ENCODE measurements at regions not wholly inside any gene's neighbourhood (a gene's known extent, or its start where the extent isn't known, plus 50 kb on each side); places are given as distances from the start of the nearest gene placed in this dataset.

DNA sequence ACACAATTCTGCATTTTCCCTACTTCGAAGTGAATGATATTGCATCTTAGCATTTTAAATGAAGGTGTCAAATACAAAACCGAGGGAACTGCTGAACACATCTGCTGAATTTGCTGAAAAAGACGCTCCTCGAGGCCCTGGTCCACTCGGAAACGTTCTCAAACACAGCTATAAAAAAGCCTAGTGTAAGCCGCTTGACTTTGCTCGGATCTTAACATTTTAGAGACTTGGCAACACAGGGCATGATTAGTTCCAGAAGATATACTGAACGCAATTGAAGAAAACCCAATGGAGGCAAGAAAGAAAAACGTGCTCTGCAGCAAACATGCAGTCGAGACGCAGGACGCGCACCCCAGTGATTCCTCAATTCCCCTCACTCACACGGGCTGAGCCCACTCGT is 506.4 kb upstream of the AMELY start:
- no peaks in the 10 kb centered on the region for H3K4me1 ChIP-seq
- no peaks in the 10 kb centered on the region for H3K36me3 ChIP-seq
- H3K9me3 ChIP-seq = no peaks in the 10 kb centered on the region
- in situ Hi-C loops (cut with MboI; ENCODE audit: low sequenced_read_pairs in 4 of 4) (no loop called here), intact Hi-C loops (cut with DNase I; ENCODE audit: low total_unique reads) (no loop called here)
- TF ChIP-seq POLR2A (IDR thresholded peaks at IDR 0.05) = no peak
- ATAC-seq (no peak), DNase-seq (no peak)
- H3K27ac ChIP-seq = no peak overlapping the region
- no peak overlapping the region for H3K4me3 ChIP-seq
- no peaks in the 10 kb centered on the region for H3K27me3 ChIP-seq

DNA sequence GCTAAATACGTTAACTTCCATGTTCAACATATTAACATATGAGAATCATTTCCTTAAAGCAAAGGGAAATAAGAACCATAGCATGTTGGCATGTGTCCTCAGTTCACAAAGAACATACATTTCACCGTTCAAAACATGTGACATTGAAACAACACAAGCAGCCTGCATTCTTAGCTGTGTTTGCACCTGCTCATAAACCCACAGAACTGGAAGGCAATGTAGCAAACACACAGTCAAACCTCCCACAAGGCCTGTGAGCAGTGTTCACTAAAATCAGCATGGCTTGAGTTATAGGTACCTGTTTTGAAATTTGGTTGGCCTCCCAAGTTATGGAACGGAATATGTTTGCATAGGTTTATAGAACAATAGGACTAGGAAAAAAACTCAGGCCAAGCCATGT is 504.9 kb upstream of the AMELY start:
- TF ChIP-seq POLR2A (IDR thresholded peaks at IDR 0.05) (no peak), CTCF (IDR thresholded peaks at IDR 0.05 in 4 of 5, conservative IDR thresholded peaks at IDR 0.05 in 1 of 5) (no peak)
- intact Hi-C loops (cut with DNase I; ENCODE audit: low total_unique reads) (no loop called here), in situ Hi-C loops (cut with MboI; ENCODE audit: low sequenced_read_pairs in 4 of 4) (no loop called here)
- no peak overlapping the region for H3K4me3 ChIP-seq
- ATAC-seq (no peak), DNase-seq (no peak)
- no peak overlapping the region for H3K27ac ChIP-seq
- H3K36me3 ChIP-seq = no peaks in the 10 kb centered on the region
- no peaks in the 10 kb centered on the region for H3K9me3 ChIP-seq
- no peaks in the 10 kb centered on the region for H3K27me3 ChIP-seq
- H3K4me1 ChIP-seq = no peaks in the 10 kb centered on the region

DNA sequence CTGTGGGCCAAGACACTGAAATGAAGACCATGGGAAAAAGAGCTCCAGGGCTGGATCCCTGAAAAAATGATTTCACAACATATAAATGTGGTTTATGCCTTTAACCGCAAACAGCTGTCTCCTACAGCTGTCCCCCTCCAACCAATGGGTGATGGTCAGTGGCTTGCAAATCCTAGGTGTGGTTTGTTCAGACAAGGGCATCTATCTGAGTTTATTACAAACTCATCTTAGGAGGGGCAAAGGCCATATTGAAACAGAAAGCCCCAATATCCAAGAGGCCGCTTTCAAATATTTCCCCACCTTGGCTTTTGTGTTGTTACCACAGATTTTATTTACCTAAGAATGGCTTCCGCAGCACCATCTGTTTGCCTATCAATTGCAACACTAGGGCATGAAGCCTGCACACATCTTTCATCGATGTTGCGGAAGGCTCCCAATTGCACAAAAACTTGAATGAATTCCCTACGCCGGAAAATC is 503.6 kb upstream of the AMELY start:
- intact Hi-C loops (cut with DNase I; ENCODE audit: low total_unique reads) (no loop called here), in situ Hi-C loops (cut with MboI; ENCODE audit: low sequenced_read_pairs in 4 of 4) (no loop called here)
- Histone ChIP-seq H3K36me3 (no peaks in the 10 kb centered on the region), H3K4me1 (no peaks in the 10 kb centered on the region), H3K9me3 (no peaks in the 10 kb centered on the region), H3K27me3 (no peaks in the 10 kb centered on the region), H3K27ac (no peak overlapping the region), H3K4me3 (no peak overlapping the region)
- TF ChIP-seq CTCF (IDR thresholded peaks at IDR 0.05 in 4 of 5, conservative IDR thresholded peaks at IDR 0.05 in 1 of 5) (no peak), POLR2A (IDR thresholded peaks at IDR 0.05) (no peak)
- ATAC-seq = peak; percentile 65 to 74
- DNase-seq = peak; percentile 3 to 14

DNA sequence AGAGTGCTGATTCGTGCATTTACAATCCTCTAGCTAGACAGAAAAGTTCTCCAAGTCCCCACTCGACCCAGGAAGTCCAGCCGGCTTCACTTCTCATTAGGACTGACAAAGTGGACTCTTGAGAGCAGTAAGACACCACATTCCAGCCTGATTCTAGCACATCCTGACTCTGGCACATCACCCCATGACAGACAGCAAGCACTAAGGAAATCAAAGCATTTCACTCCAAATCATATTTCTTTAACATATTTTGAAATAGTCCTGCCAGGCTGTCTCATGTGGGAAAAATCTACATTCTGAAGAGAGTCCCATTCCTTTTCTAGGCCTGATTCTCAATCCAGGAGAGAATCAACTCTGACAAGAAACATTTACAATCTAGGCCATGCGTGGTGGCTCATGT is 478.5 kb upstream of the AMELY start:
- ATAC-seq (no peak), DNase-seq (no peak)
- H3K36me3 ChIP-seq = no peaks in the 10 kb centered on the region
- no peak overlapping the region for H3K27ac ChIP-seq
- no peak for TF ChIP-seq CTCF (IDR thresholded peaks at IDR 0.05 in 4 of 5, conservative IDR thresholded peaks at IDR 0.05 in 1 of 5)
- no peak for TF ChIP-seq POLR2A (IDR thresholded peaks at IDR 0.05)
- H3K9me3 ChIP-seq = no peaks in the 10 kb centered on the region
- no peak overlapping the region for H3K4me3 ChIP-seq
- H3K27me3 ChIP-seq = no peaks in the 10 kb centered on the region
- in situ Hi-C loops (cut with MboI; ENCODE audit: low sequenced_read_pairs in 4 of 4) (no loop called here), intact Hi-C loops (cut with DNase I; ENCODE audit: low total_unique reads) (no loop called here)
- no peaks in the 10 kb centered on the region for H3K4me1 ChIP-seq

GRCh38 chrY:7382988-7383387 is 471.4 kb upstream of the AMELY start:
- DNase-seq (no peak), ATAC-seq (no peak)
- H3K36me3 ChIP-seq = no peaks in the 10 kb centered on the region
- H3K27me3 ChIP-seq = no peaks in the 10 kb centered on the region
- no peak overlapping the region for H3K27ac ChIP-seq
- intact Hi-C loops (cut with DNase I; ENCODE audit: low total_unique reads) = no loop called here
- no peaks in the 10 kb centered on the region for H3K4me1 ChIP-seq
- TF ChIP-seq POLR2A (IDR thresholded peaks at IDR 0.05) (no peak), CTCF (IDR thresholded peaks at IDR 0.05 in 4 of 5, conservative IDR thresholded peaks at IDR 0.05 in 1 of 5) (no peak)
- H3K4me3 ChIP-seq = no peak overlapping the region
- in situ Hi-C loops (cut with MboI; ENCODE audit: low sequenced_read_pairs in 4 of 4) = no loop called here
- no peaks in the 10 kb centered on the region for H3K9me3 ChIP-seq
